ENCODE measurements at regions not wholly inside any gene's neighbourhood (a gene's known extent, or its start where the extent isn't known, plus 50 kb on each side); places are given as distances from the start of the nearest gene placed in this dataset.

- TF ChIP-seq, protein P1, sequence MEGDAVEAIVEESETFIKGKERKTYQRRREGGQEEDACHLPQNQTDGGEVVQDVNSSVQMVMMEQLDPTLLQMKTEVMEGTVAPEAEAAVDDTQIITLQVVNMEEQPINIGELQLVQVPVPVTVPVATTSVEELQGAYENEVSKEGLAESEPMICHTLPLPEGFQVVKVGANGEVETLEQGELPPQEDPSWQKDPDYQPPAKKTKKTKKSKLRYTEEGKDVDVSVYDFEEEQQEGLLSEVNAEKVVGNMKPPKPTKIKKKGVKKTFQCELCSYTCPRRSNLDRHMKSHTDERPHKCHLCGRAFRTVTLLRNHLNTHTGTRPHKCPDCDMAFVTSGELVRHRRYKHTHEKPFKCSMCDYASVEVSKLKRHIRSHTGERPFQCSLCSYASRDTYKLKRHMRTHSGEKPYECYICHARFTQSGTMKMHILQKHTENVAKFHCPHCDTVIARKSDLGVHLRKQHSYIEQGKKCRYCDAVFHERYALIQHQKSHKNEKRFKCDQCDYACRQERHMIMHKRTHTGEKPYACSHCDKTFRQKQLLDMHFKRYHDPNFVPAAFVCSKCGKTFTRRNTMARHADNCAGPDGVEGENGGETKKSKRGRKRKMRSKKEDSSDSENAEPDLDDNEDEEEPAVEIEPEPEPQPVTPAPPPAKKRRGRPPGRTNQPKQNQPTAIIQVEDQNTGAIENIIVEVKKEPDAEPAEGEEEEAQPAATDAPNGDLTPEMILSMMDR (IDR thresholded peaks at IDR 0.05), result no peak
- no peak for TF ChIP-seq EP300 (IDR thresholded peaks at IDR 0.05)
Measured at GRCh38 chr9:107858260-107858659, 368.7 kb upstream of the KLF4 start.
